Lung (tissue), 11 donors: ENCODE measurements at regions not wholly inside any gene's neighbourhood (a gene's known extent, or its start where the extent isn't known, plus 50 kb on each side); places are given as distances from the start of the nearest gene placed in this dataset.

Experiments used
- ATAC-seq: fragments of 200-7000 bp; cut with Tn5 transposase; one replicate; pipeline ENCODE4 v1.9.1; 2020; ENCODE audit warnings: moderate number of reproducible peaks; ENCODE audit not compliant: insufficient read depth, low FRiP score
- DNase-seq, 3 donors: peaks; one replicate each; pipeline ENCODE4 v3.0.0-alpha.2; 2013 to 2017
- H3K27ac ChIP-seq, 2 donors: one replicate each; pipeline ENCODE4 v1.5.1; 2013; ENCODE audit warnings: mild to moderate bottlenecking in 2 of 2, moderate library complexity in 2 of 2, control low read depth in 1 of 2, inconsistent platforms in 1 of 2, low read depth in 1 of 2, low read length in 1 of 2
- H3K27me3 ChIP-seq, 3 donors: one replicate each; pipeline ENCODE4 v1.5.1; 2013; ENCODE audit warnings: low read length in 2 of 3; ENCODE audit not compliant: control insufficient read depth in 3 of 3, insufficient read depth in 3 of 3
- H3K36me3 ChIP-seq, 4 donors: one replicate each; pipeline ENCODE4 v1.5.1; 2013; ENCODE audit warnings: low read length in 4 of 4, mild to moderate bottlenecking in 1 of 4, moderate library complexity in 1 of 4; ENCODE audit not compliant: control insufficient read depth in 4 of 4, insufficient read depth in 4 of 4
- H3K4me1 ChIP-seq, 5 donors: one replicate each; pipeline ENCODE4 v1.5.1; 2013; ENCODE audit warnings: low read length in 5 of 5, mild to moderate bottlenecking in 2 of 5, moderate library complexity in 1 of 5; ENCODE audit not compliant: control insufficient read depth in 5 of 5, insufficient read depth in 5 of 5
- H3K4me3 ChIP-seq: one replicate; pipeline ENCODE4 v1.5.1; 2013; ENCODE audit warnings: mild to moderate bottlenecking, control low read depth, moderate library complexity
- H3K9ac ChIP-seq, 2 donors: one replicate each; pipeline ENCODE4 v1.5.1; 2013; ENCODE audit warnings: low read length in 2 of 2, control low read depth in 1 of 2; ENCODE audit not compliant: insufficient read depth in 1 of 2
- H3K9me3 ChIP-seq, 4 donors: one replicate each; pipeline ENCODE4 v1.5.1; 2013; ENCODE audit warnings: low read length in 3 of 4, mild to moderate bottlenecking in 1 of 4, moderate library complexity in 1 of 4; ENCODE audit not compliant: control insufficient read depth in 4 of 4, insufficient read depth in 3 of 4
- WGBS, 2 donors: extraction: QIAGEN DNeasy Blood & Tissue Kit; methylation state at CpG; one replicate each; pipeline ENCODE4 v1.1.7; 2013; 5-methylcytosine and 5-hydroxymethylcytosine counted together
- TF ChIP-seq, protein P1 (sequence below): IDR thresholded peaks from 2 replicates; pipeline ENCODE4 v1.5.1; 2012; ENCODE audit warnings: mild to moderate bottlenecking; ENCODE audit errors: control extremely low read depth, extremely low read depth
- donor health status: control.
- donor health status: control.
- donor health status: Bipolar disorder and iron deficiency.
- donor health status: healthy.
- donor health status: DM: yes; HTN: yes; CAD: no.

DNA sequence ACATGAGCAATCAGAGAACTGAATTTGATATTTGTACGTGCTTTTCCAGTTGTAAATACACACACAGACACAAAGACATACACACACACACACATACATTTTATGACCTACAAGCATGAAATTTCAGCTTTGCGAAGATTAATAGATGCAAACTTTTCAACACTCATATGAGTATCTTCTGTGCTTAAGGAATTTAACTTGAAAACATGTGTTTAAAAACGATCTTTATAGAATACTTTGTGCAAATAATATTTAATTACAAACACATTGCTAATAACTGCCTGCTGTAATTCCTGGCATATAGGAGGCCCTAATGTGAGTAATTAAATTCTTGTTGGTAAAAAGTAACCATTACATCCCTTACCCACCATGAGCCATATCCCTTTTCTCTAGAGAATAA lies 107.7 kb upstream of the PLSCR5 start:
- no peaks in the 10 kb centered on the region for H3K36me3 ChIP-seq
- no peaks in the 10 kb centered on the region for H3K4me1 ChIP-seq
- 82 to 87% methylated on average over 3 of the region's 3 CpGs for WGBS, 2 donors
- no peaks in the 10 kb centered on the region for H3K9me3 ChIP-seq
- H3K9ac ChIP-seq: no peak overlapping the region
- no peak overlapping the region for H3K4me3 ChIP-seq
- H3K27ac ChIP-seq: no peak overlapping the region
- no peak for ATAC-seq
- H3K27me3 ChIP-seq: no peaks in the 10 kb centered on the region
- TF ChIP-seq, protein P1, sequence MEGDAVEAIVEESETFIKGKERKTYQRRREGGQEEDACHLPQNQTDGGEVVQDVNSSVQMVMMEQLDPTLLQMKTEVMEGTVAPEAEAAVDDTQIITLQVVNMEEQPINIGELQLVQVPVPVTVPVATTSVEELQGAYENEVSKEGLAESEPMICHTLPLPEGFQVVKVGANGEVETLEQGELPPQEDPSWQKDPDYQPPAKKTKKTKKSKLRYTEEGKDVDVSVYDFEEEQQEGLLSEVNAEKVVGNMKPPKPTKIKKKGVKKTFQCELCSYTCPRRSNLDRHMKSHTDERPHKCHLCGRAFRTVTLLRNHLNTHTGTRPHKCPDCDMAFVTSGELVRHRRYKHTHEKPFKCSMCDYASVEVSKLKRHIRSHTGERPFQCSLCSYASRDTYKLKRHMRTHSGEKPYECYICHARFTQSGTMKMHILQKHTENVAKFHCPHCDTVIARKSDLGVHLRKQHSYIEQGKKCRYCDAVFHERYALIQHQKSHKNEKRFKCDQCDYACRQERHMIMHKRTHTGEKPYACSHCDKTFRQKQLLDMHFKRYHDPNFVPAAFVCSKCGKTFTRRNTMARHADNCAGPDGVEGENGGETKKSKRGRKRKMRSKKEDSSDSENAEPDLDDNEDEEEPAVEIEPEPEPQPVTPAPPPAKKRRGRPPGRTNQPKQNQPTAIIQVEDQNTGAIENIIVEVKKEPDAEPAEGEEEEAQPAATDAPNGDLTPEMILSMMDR: no peak
- DNase-seq: no peak

DNA sequence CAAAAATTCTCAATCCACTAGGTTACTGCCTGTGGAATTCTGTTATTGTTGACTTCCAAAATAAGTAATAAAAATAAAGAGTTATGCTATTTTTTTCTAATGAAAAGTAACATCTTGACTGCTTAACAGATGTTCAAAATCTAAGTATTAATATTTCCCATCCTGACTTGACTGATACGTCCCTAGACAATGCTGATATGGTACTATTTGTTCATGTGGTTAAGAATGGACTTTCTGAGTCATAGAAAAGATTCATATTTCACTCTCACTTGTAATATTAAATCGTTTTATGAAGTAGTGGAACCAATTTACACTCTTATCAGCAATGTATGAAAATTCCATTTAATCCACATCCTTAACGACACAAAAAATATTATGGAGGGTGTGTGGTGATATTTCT lies 104.8 kb upstream of the PLSCR5 start:
- H3K4me3 ChIP-seq: no peak overlapping the region
- DNase-seq (no peak), ATAC-seq (no peak)
- H3K27me3 ChIP-seq: no peaks in the 10 kb centered on the region
- H3K36me3 ChIP-seq: no peaks in the 10 kb centered on the region
- 65 to 81% methylated on average over 3 of the region's 3 CpGs for WGBS, 2 donors
- no peaks in the 10 kb centered on the region for H3K4me1 ChIP-seq
- H3K27ac ChIP-seq: no peak overlapping the region
- H3K9me3 ChIP-seq: no peaks in the 10 kb centered on the region
- TF ChIP-seq, protein P1: no peak
- no peak overlapping the region for H3K9ac ChIP-seq

GRCh38 chr3:146705225-146705624 lies 100.1 kb upstream of the PLSCR5 start:
- 17 to 24% methylated on average over 2 of the region's 2 CpGs for WGBS, 2 donors
- TF ChIP-seq, protein P1: no peak
- Histone ChIP-seq H3K4me1 (no peaks in the 10 kb centered on the region), H3K9me3 (no peaks in the 10 kb centered on the region), H3K27me3 (no peaks in the 10 kb centered on the region), H3K27ac (no peak overlapping the region), H3K9ac (no peak overlapping the region), H3K4me3 (no peak overlapping the region), H3K36me3 (no peaks in the 10 kb centered on the region)
- ATAC-seq (no peak), DNase-seq (peak in 1 of 3 donors; percentile 7)

- TF ChIP-seq, protein P1: no peak
- Histone ChIP-seq H3K36me3 (no peaks in the 10 kb centered on the region), H3K4me3 (no peak overlapping the region), H3K4me1 (no peaks in the 10 kb centered on the region), H3K27ac (no peak overlapping the region), H3K27me3 (no peaks in the 10 kb centered on the region), H3K9me3 (no peaks in the 10 kb centered on the region), H3K9ac (no peak overlapping the region)
- ATAC-seq (no peak), DNase-seq (no peak)
- 89 to 94% methylated on average over 5 of the region's 5 CpGs for WGBS, 2 donors
Observed at GRCh38 chr3:146702237-146702636, 97.1 kb upstream of the PLSCR5 start.
